OCI-LY3 (cell line): ENCODE measurements at regions not wholly inside any gene's neighbourhood (a gene's known extent, or its start where the extent isn't known, plus 50 kb on each side); places are given as distances from the start of the nearest gene placed in this dataset.

Experiments used
- H2AFZ ChIP-seq: fragments of 200-600, 300-600 bp; shearing (Covaris generic); 2 replicates; pipeline ENCODE4 v1.6.0; 2014; ENCODE audit warnings: antibody characterized with exemption, low read depth, low read length
- H3K27ac ChIP-seq: fragments of 200-600, 300-600 bp; sonication (generic); 2 replicates; pipeline ENCODE4 v1.5.1; 2014; ENCODE audit warnings: mild to moderate bottlenecking, low read length, moderate library complexity, mixed read lengths
- H3K27me3 ChIP-seq: fragments of 200-600, 300-600 bp; sonication (generic); 2 replicates; pipeline ENCODE4 v1.6.1; 2014; ENCODE audit warnings: low read depth, low read length, mixed read lengths
- H3K36me3 ChIP-seq: fragments of 200-600, 300-600 bp; sonication (generic); replicated peaks from 2 replicates; pipeline ENCODE3; 2014; ENCODE audit warnings: low read depth, low read length, mixed read lengths
- H3K4me1 ChIP-seq: fragments of 300-600, 200-600 bp; sonication (generic); 2 replicates; pipeline ENCODE4 v1.6.1; 2014; ENCODE audit warnings: low read length, mixed read lengths
- H3K4me2 ChIP-seq: fragments of 200-600, 300-600 bp; sonication (generic); 2 replicates; pipeline ENCODE4 v1.6.1; 2014; ENCODE audit warnings: low read length, mixed read lengths
- H3K4me3 ChIP-seq: fragments of 300-600, 200-600 bp; sonication (generic); 2 replicates; pipeline ENCODE4 v1.5.1; 2014; ENCODE audit warnings: antibody characterized with exemption, mild to moderate bottlenecking, low read length, moderate library complexity
- H3K79me2 ChIP-seq: fragments of 300-600, 200-600 bp; shearing (Covaris generic); 2 replicates; pipeline ENCODE4 v1.6.1; 2014; ENCODE audit warnings: mild to moderate bottlenecking, low read length, mixed read lengths
- H3K9ac ChIP-seq: fragments of 300-600, 200-600 bp; shearing (Covaris generic); 2 replicates; pipeline ENCODE4 v1.6.0; 2014; ENCODE audit warnings: mild to moderate bottlenecking, low read length, moderate library complexity
- H3K9me3 ChIP-seq: fragments of 200-600, 300-600 bp; shearing (Covaris generic); 2 replicates; pipeline ENCODE4 v1.6.1; 2014; ENCODE audit warnings: low read length, mixed read lengths; ENCODE audit not compliant: insufficient read depth
- H4K20me1 ChIP-seq: fragments of 200-600, 300-600 bp; sonication (generic); 2 replicates; pipeline ENCODE4 v1.6.1; 2016; ENCODE audit warnings: low read length, mixed read lengths; ENCODE audit not compliant: insufficient read depth
- EZH2phosphoT487 ChIP-seq: fragments of 200-600 bp; shearing (Covaris generic); IDR thresholded peaks from 2 replicates; pipeline ENCODE4 v1.6.1; 2018; ENCODE audit warnings: antibody characterized with exemption, mixed run types, low read depth
- TF ChIP-seq, protein P1 (sequence below): fragments of 200-600, 300-600 bp; sonication (generic); IDR thresholded peaks from 2 replicates; pipeline ENCODE4 v1.5.1; 2014; ENCODE audit warnings: antibody characterized with exemption, low read length, low read depth

DNA sequence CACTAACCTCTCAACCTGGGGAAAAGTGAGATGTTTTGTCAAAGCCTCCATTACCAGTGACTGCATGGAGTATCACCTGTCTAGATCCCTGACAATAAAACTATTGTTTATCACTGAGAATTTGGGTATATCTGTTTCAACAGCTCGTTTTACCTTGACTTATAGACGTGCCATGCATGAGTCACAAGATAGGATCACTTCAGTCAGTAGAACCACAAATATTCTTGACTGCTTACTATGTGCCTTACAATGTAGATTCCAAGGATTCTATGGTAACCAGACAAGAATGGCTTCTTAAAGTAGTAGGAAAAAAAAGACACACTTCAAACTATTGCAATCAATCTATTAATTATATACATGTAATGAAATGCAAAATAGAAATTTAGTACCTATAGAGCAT is 55.7 kb upstream of the GRM7 start:
- no peak for TF ChIP-seq EZH2phosphoT487
- TF ChIP-seq, protein P1, sequence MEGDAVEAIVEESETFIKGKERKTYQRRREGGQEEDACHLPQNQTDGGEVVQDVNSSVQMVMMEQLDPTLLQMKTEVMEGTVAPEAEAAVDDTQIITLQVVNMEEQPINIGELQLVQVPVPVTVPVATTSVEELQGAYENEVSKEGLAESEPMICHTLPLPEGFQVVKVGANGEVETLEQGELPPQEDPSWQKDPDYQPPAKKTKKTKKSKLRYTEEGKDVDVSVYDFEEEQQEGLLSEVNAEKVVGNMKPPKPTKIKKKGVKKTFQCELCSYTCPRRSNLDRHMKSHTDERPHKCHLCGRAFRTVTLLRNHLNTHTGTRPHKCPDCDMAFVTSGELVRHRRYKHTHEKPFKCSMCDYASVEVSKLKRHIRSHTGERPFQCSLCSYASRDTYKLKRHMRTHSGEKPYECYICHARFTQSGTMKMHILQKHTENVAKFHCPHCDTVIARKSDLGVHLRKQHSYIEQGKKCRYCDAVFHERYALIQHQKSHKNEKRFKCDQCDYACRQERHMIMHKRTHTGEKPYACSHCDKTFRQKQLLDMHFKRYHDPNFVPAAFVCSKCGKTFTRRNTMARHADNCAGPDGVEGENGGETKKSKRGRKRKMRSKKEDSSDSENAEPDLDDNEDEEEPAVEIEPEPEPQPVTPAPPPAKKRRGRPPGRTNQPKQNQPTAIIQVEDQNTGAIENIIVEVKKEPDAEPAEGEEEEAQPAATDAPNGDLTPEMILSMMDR = no peak
- Histone ChIP-seq H3K4me1 (peaks cover 12% of the 10 kb centered on the region), H3K27ac (no peak overlapping the region), H3K9ac (no peak overlapping the region), H3K27me3 (no peaks in the 10 kb centered on the region), H3K36me3 (no peaks in the 10 kb centered on the region), H2AFZ (no peak overlapping the region), H3K9me3 (no peaks in the 10 kb centered on the region), H3K4me3 (no peak overlapping the region), H3K79me2 (no peaks in the 10 kb centered on the region), H4K20me1 (no peaks in the 10 kb centered on the region), H3K4me2 (no peak overlapping the region)

DNA sequence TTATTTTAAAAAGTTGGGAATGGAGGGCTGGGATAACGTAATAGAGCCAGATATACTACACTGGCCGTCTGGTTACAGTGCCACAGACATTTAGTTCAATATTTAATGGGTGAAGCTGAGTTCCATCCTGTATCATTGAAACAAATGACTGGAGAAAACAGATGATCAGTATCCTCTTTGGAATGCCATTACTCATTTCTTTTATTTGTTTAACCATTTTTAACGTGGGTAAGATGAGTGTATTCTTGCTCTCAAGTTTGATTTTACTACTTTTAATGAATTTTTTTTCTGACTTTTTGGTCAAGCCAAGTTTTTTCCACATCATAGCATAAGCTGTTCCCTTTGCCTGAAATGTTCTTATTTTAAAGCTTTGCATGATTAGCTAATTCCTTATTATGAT is 53.9 kb upstream of the GRM7 start:
- H2AFZ ChIP-seq = no peak overlapping the region
- TF ChIP-seq, protein P1 = no peak
- no peak for TF ChIP-seq EZH2phosphoT487
- H3K27me3 ChIP-seq = no peaks in the 10 kb centered on the region
- H4K20me1 ChIP-seq = no peaks in the 10 kb centered on the region
- no peaks in the 10 kb centered on the region for H3K36me3 ChIP-seq
- no peak overlapping the region for H3K4me2 ChIP-seq
- no peak overlapping the region for H3K9ac ChIP-seq
- H3K9me3 ChIP-seq = no peaks in the 10 kb centered on the region
- no peak overlapping the region for H3K4me3 ChIP-seq
- no peaks in the 10 kb centered on the region for H3K79me2 ChIP-seq
- H3K27ac ChIP-seq = no peak overlapping the region
- peaks cover 12% of the 10 kb centered on the region for H3K4me1 ChIP-seq

DNA sequence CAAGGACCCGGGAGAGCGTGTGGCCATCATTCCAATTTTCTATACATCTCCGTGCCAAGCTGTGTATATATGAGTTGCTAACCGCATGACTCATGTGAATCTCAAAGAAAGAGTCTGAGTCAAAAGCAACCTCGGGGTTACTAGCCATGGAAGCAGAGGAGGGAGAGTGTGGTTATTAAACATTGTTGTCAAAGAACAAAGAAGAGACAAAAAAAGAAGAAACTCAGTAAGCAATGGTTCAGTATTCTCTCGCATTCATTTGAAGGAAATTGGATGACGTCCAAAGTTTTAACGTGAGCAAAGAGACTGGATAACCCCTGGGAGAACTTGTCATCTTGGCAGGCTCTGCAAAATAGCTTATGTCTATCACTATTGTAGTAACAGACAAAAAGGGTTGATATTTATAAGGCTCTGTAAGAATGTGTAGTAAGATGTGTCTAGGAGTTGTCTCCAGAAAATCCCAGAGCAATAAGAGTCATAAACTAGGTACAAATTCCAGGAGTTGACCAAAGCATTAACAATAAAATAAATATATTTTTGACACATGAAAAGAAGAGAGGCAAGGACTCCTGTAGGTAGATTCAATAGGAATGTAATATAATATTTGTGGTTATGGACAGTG is 52.8 kb upstream of the GRM7 start:
- TF ChIP-seq, protein P1 = no peak
- no peak for TF ChIP-seq EZH2phosphoT487
- Histone ChIP-seq H3K79me2 (no peaks in the 10 kb centered on the region), H3K9ac (no peak overlapping the region), H3K36me3 (no peaks in the 10 kb centered on the region), H3K27ac (no peak overlapping the region), H3K4me3 (no peak overlapping the region), H2AFZ (no peak overlapping the region), H3K4me2 (no peak overlapping the region), H3K9me3 (no peaks in the 10 kb centered on the region), H4K20me1 (no peaks in the 10 kb centered on the region), H3K27me3 (no peaks in the 10 kb centered on the region), H3K4me1 (peaks cover 12% of the 10 kb centered on the region)

DNA sequence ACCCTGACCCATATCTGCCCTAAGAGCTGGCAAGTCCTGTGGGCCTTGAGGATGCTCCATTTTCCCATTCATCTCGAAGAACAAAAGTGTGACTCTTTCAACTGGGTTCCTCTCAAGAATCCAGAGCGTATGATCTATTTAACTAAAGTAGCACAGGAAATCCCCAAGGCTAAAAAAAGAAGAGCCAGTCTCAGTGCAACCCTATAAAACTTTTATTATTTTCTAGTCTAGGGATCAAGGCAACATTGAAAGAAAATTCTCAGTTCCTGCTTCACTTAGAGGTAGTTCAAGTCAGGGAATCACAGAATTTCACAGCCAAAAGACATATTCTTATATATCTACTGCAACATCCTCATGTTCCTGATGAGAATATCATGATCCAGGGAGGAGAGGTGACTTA is 51.6 kb upstream of the GRM7 start:
- Histone ChIP-seq H2AFZ (peak overlapping the region; percentile 84), H4K20me1 (no peaks in the 10 kb centered on the region), H3K9ac (no peak overlapping the region), H3K27ac (no peak overlapping the region), H3K36me3 (no peaks in the 10 kb centered on the region), H3K27me3 (no peaks in the 10 kb centered on the region), H3K4me3 (no peak overlapping the region; the same call in 1 of the 2 replicates), H3K4me1 (peaks cover 12% of the 10 kb centered on the region), H3K79me2 (no peaks in the 10 kb centered on the region), H3K9me3 (no peaks in the 10 kb centered on the region), H3K4me2 (peak overlapping the region; percentile 28)
- TF ChIP-seq, protein P1 = no peak
- TF ChIP-seq EZH2phosphoT487 = no peak
